ENCODE measurements at regions not wholly inside any gene's neighbourhood (a gene's known extent, or its start where the extent isn't known, plus 50 kb on each side); places are given as distances from the start of the nearest gene placed in this dataset.

DNA sequence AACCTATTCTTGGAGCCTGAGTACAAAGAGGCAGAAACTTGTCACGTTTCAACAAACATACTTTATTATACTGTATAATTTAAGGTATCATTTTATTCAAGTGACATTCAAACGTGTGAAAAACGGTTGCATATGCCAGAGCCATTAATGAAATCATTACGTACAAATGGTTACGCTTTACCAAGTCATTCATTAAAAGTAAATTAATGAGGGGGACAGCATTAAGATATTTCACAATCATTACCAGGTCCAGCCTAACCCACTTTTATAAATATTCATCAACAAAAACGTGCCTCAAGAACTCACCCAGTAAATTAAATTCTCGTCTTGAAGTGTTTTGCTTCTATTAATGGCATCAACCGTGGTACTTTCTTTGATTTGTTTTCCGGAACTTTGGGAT is 253.0 kb downstream of the RPS24 start:
- Histone ChIP-seq H3K27ac (no peak overlapping the region), H3K4me3 (no peak overlapping the region), H3K27me3 (no peaks in the 10 kb centered on the region), H3K36me3 (replicated peaks in 1 of 2) (no peaks in the 10 kb centered on the region), H3K9me3 (replicated peaks in 1 of 3) (no peaks in the 10 kb centered on the region), H3K4me1 (replicated peaks in 1 of 2) (no peaks in the 10 kb centered on the region)
- intact Hi-C loops (cut with DNase I) = no loop called here
- no peak for DNase-seq
- TF ChIP-seq POLR2A (IDR thresholded peaks at IDR 0.05) = no peak
- TF ChIP-seq, protein P1, sequence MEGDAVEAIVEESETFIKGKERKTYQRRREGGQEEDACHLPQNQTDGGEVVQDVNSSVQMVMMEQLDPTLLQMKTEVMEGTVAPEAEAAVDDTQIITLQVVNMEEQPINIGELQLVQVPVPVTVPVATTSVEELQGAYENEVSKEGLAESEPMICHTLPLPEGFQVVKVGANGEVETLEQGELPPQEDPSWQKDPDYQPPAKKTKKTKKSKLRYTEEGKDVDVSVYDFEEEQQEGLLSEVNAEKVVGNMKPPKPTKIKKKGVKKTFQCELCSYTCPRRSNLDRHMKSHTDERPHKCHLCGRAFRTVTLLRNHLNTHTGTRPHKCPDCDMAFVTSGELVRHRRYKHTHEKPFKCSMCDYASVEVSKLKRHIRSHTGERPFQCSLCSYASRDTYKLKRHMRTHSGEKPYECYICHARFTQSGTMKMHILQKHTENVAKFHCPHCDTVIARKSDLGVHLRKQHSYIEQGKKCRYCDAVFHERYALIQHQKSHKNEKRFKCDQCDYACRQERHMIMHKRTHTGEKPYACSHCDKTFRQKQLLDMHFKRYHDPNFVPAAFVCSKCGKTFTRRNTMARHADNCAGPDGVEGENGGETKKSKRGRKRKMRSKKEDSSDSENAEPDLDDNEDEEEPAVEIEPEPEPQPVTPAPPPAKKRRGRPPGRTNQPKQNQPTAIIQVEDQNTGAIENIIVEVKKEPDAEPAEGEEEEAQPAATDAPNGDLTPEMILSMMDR (IDR thresholded peaks at IDR 0.05) = no peak
- WGBS, 4 donors = 77 to 89% (median 86%) methylated on average over 9 of the region's 9 CpGs

DNA sequence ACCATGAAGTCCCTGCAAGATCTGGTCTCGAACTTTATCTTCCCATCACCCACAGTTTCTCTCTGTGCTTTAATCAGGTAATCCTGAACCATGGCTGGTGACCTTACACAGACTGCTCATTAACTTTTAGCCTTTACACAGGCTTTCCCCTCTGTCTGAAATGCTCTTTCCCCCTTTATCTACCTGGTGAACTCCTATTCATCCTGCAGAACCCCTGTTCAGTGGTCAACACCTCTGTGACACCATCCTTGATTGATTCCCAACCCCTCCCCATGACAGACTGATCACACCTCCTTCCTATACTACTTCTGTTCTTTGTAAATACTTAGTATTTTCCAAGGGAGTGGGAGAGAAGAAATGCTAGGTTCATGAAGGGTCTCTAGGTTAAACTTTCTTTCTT is 254.0 kb downstream of the RPS24 start:
- intact Hi-C loops (cut with DNase I) = no loop called here
- no peaks in the 10 kb centered on the region for H3K36me3 ChIP-seq (replicated peaks in 1 of 2)
- TF ChIP-seq POLR2A (IDR thresholded peaks at IDR 0.05) = no peak
- TF ChIP-seq, protein P1 (IDR thresholded peaks at IDR 0.05) = no peak
- no peaks in the 10 kb centered on the region for H3K27me3 ChIP-seq
- H3K4me3 ChIP-seq = no peak overlapping the region
- no peak for DNase-seq
- no peaks in the 10 kb centered on the region for H3K9me3 ChIP-seq (replicated peaks in 1 of 3)
- WGBS, 4 donors = 83 to 97% (median 88%) methylated on average over 1 of the region's 1 CpG
- H3K27ac ChIP-seq = no peak overlapping the region
- no peaks in the 10 kb centered on the region for H3K4me1 ChIP-seq (replicated peaks in 1 of 2)

DNA sequence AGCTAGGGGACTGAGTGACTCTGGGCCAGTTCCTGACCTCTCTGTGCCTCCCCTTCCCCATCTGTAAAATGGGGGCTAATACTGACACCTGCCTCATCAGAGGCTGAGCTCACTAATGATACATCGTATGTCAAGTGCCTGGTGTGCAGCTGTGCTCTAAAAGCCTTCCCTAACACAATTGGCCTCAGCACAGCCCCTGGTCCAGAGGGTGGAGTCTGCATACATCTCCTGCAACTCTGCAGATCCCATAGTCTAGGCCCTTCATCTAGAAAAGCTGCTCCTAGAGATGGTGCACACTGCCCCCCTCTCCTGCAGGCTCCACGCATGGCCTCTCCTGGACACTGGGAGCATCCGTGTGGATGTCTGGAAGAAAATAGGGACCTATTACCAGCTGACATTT is 255.0 kb downstream of the RPS24 start:
- intact Hi-C loops (cut with DNase I) = no loop called here
- Histone ChIP-seq H3K9me3 (replicated peaks in 1 of 3) (no peaks in the 10 kb centered on the region), H3K27ac (no peak overlapping the region), H3K4me1 (replicated peaks in 1 of 2) (no peaks in the 10 kb centered on the region), H3K36me3 (replicated peaks in 1 of 2) (no peaks in the 10 kb centered on the region), H3K4me3 (no peak overlapping the region), H3K27me3 (no peaks in the 10 kb centered on the region)
- TF ChIP-seq POLR2A (IDR thresholded peaks at IDR 0.05) = no peak
- TF ChIP-seq, protein P1 (IDR thresholded peaks at IDR 0.05) = no peak
- WGBS, 4 donors = 85 to 90% (median 88%) methylated on average over 3 of the region's 3 CpGs
- DNase-seq = no peak

DNA sequence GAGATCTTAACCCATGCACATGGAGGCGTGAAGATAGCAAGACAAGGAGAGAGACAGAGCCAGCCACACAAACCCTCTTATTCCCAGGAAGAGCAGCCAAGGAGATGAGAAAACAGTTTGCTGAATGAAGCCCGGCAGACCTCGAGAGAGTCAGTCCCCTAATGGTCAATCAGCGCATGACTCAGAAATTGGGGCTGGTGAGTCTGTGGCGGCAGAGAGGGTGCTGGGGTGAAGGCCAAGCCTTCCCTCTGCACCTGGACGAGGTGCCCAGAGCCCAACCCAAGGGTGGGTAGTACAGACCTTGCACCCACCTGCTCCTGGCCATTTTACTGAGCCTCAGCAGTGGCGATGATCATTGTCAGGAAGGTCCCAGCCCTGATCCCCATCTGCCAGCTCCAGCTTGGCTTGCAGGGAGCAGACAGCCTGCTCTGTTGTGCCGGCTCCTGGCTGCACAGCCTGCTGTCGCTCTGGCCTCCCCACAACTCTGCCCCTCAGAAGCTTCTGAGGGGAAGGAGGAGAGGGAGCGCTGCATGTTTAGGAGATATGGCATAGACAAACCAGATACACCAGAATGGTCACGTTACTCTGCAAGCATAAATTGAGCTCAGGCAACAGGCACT is 256.6 kb downstream of the RPS24 start:
- no peaks in the 10 kb centered on the region for H3K4me1 ChIP-seq (replicated peaks in 1 of 2)
- no peaks in the 10 kb centered on the region for H3K36me3 ChIP-seq (replicated peaks in 1 of 2)
- H3K27ac ChIP-seq = no peak overlapping the region
- TF ChIP-seq, protein P1 (IDR thresholded peaks at IDR 0.05) = peak in 1 of 6 experiments; percentile 23
- no peak for TF ChIP-seq POLR2A (IDR thresholded peaks at IDR 0.05)
- intact Hi-C loops (cut with DNase I) = loop anchor here in 1 of 2 donors (10.0 kb wide), 1 partner anchor 245 kb away; no protein-coding TSS in a partner anchor
- H3K27me3 ChIP-seq = no peaks in the 10 kb centered on the region
- H3K4me3 ChIP-seq = no peak overlapping the region
- 72 to 88% (median 77%) methylated on average over 8 to 11 of the region's 11 CpGs for WGBS, 4 donors
- DNase-seq = peak in 3 of 7 donors; percentile 31 to 39 (median 38)
- H3K9me3 ChIP-seq (replicated peaks in 1 of 3) = no peaks in the 10 kb centered on the region
